GM19035 (cell line): ENCODE measurements at regions not wholly inside any gene's neighbourhood (a gene's known extent, or its start where the extent isn't known, plus 50 kb on each side); places are given as distances from the start of the nearest gene placed in this dataset.
A peak's percentile ranks its signal among the peaks of the same experiment; 100 is the strongest.
"Not testable (repeated sequence)": the region's sequence is repeated elsewhere in the genome, so short reads cannot be mapped to it uniquely, and the experiment has no call there.

ENCODE experiments used
- ATAC-seq: cut with Tn5 transposase; IDR thresholded peaks from one replicate; pipeline ENCODE4 v1.9.1; 2021; ENCODE audit not compliant: unreplicated experiment

GRCh38 chr6:25112322-25112773, 166.8 kb upstream of the CARMIL1 start:
- ATAC-seq, result no peak

DNA sequence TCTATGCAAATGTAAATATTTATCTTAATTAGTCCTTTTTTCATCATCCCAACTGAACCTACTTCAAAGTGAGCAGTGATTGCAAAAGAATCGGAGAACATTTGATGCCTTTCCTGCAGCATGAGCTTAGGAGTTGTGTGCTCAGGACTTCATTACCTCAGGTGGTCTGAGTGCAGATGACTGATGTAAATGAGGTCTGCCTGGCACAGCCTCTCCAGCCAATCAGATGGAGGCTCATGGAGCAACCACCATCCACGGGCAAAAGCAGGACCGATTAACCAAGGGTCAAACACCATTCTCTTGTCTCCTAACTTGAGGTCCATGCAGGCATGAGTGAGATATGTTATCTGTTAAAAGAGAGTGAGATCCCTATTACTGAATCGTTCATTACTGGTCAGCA, 165.7 kb upstream of the CARMIL1 start:
- ATAC-seq, result no peak

DNA sequence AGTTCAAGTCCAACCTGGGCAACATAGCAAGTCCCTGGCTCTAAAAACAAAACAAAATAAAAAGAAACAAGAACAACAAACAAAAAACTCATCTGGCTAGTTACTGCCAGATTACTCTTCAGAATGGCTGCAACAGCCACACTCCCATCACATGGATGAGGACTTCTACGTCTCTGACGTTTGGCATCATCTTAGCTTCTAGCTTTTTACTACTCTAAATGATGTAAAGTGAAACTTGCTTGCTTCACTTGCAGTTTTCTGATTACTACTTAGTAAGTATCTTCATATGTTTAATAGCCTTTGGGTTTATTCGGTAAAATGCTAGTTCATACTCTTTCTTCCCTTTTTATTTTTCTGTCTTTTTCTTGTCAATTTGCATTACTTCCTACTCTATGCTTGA, 161.1 kb upstream of the CARMIL1 start:
- ATAC-seq, result no peak

DNA sequence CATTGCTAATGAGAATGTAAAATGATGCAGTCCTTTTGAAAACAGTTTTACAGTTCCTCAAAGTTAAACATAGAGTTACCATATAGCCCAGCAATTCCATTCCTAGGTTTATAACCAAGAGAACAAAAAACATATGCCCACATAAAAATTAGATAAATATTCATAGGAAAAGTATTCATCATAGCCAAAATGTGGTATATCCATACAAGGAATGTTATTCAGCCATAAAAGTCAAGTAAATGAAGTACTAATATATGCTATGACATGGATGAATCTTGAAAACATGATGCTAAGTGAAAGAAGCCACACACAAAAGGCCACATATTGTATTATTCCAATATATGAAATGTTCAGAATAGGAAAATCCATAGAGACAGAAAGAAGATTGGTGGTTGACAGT, 158.0 kb upstream of the CARMIL1 start:
- ATAC-seq, result no peak

DNA sequence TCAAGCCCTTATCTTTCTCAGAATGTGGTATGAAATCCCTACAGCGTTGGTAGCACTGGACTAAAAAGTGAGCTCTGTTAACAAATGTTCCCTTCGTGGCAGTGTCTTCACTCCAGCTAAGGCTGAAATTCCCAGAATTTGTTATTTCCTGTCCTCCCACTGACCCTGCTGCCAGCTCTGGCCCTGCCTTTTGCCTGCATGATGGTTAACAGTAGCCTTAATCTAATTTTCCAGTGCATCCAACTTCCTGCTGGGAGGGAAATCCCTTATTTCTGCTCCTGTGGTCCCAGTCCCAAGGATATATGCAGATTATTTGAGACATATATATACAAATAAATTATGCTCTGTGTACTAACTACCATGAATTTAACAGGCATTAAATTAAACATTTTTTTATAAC, 157.2 kb upstream of the CARMIL1 start:
- ATAC-seq, result no peak

GRCh38 chr6:25122622-25123237, 156.4 kb upstream of the CARMIL1 start:
- no peak for ATAC-seq

GRCh38 chr6:25124216-25124715, 154.9 kb upstream of the CARMIL1 start:
- ATAC-seq, result no peak

- no peak for ATAC-seq
These were observed 153.4 kb upstream of the CARMIL1 start for GRCh38 chr6:25125736-25126135.

- ATAC-seq, result no peak
These were observed 151.9 kb upstream of the CARMIL1 start for GRCh38 chr6:25127076-25127837.

- no peak for ATAC-seq
These were observed 148.7 kb upstream of the CARMIL1 start for GRCh38 chr6:25130518-25130917.

- no peak for ATAC-seq
These were observed 146.2 kb upstream of the CARMIL1 start for GRCh38 chr6:25132934-25133333.

- ATAC-seq, result no peak
These were observed 145.6 kb upstream of the CARMIL1 start for GRCh38 chr6:25133568-25133967.

DNA sequence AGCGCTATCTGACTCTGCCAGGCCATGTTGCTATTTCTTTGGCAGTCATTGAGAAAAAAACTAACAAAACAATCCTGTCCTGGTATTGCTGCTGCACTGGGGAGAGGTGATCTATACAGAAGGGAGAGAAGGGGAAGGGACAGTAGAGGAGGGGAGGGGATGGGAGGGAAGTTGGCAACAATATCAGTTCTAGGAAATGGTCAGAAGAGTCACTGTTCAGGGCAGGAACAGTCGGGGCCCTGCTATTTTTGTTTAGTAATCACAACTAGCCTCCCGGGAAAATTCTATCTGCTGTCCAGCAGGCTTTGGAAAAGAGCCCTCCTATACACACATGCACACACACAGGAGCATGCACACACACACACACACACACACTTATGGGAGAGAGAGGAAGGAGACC, 142.3 kb upstream of the CARMIL1 start:
- ATAC-seq, result no peak

- ATAC-seq, result no peak
These were observed 141.7 kb upstream of the CARMIL1 start for GRCh38 chr6:25137480-25137879.

DNA sequence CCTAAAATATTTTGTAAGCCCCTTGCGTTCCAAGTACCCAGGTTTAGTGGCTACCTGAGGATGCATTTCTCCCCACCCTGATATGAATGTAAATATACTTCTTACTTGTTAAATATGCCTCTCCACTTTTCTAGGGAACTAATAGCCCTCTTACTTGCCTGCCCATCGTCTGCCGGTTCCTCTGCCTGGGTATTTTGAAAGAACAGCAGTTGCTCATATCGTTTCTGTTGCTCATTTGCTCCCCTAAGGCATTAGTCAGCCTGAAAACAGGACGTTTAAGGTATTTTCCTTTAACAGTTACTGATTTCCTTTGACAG, 141.3 kb upstream of the CARMIL1 start:
- ATAC-seq, result peak; percentile 42

- ATAC-seq, result peak; percentile 94
These were observed 140.8 kb upstream of the CARMIL1 start for GRCh38 chr6:25138233-25138933.

DNA sequence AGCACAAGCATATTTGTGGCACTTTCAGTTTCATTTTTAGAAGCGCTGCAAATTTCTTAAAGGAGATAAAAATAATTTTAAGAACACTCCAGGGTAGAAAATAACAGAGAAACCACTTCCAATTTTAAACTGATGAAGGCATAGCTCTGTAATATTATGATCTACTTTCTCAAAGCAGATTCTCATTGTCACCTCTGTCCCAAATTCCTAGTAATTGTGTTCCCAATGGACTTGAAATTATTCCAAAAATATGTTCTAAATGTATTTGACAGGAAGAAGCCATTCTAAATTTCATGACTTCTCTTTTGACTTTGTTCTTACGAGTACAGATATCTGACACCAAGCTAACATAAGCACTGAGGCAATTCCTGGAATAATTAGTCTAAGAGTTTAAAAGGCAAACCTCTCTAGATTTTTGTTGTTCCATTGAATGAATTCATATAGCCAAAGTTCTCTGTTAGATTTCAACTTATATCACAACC, 140.2 kb upstream of the CARMIL1 start:
- no peak for ATAC-seq

DNA sequence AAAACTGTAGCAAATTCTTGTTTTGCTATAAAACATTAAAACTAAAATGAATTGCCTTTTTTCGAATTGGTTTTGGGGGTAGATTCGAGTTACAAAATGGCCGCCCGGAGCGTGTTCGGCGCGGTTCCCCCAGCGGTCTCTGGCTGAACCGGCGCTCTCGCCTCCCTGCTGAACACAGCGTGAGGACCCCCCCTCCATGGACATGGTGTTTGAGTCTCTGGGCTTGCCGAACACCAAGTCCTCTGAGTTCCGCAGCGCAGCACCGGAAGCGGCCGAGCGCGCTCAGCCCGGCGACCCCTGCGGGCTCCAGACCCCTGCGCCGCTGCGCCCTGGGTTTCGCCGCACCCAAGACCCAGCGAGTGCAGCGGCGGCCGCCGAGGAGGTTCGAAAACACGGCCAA, 139.6 kb upstream of the CARMIL1 start:
- not testable (repeated sequence) for ATAC-seq

- no peak for ATAC-seq
These were observed 136.7 kb upstream of the CARMIL1 start for GRCh38 chr6:25142506-25142905.

DNA sequence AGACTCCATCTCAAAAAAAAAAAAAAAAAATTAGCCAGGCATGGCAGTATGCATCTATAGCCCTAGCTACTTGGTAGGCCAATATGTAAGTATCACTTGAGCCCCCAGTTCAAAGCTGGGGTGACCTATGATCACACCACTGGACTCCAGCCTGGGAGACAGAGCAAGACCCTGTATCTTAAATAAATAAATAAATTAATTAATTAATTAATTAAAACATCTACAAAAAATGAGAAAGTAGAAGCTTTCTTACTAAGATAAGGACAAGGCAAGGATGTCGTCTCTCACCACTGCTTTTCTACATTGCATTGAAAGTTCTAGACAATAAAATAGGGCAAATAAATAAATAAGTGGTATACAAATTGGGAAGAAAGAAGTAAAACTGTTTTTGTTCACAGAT, 134.3 kb upstream of the CARMIL1 start:
- ATAC-seq, result no peak

- peak; percentile 99 for ATAC-seq
These were observed 132.0 kb upstream of the CARMIL1 start for GRCh38 chr6:25147223-25147622.

DNA sequence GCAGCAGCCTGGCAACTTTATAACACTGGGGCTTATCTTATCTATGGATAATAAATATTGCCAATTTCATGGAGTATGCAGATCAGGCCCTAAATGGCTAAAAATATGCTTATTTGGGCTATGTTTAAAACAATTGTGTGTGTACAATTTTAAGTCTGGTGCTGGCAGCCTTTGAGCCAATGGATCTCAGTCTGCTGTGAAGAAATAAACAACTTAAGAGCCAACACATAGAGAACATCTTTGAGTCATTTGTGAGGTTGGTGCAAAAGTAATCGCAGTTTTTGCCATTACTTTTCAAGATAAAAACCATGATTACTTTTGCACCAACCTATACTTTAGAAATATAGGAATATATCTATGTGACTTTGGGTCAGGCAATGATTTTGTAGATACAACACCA, 129.1 kb upstream of the CARMIL1 start:
- ATAC-seq, result no peak
